WTC11 (cell line): ENCODE measurements at regions not wholly inside any gene's neighbourhood (a gene's known extent, or its start where the extent isn't known, plus 50 kb on each side); places are given as distances from the start of the nearest gene placed in this dataset.

Experiments
- ATAC-seq: fragments of 200-7000 bp; cut with Tn5 transposase; 2 replicates; pipeline ENCODE4 v1.10.0; 2021; ENCODE audit warnings: mild to moderate bottlenecking, moderate library complexity
- CTCF ChIA-PET: fragments of 300-600 bp; sonication (Branson Sonifier 250); formaldehyde crosslinking; loops from one replicate; lab custom pipeline; 2021; ENCODE audit warnings: antibody characterized with exemption; lab: Charles Lee
- POLR2A ChIA-PET: fragments of 350-600 bp; sonication (Branson Sonifier 250); formaldehyde crosslinking; loops from one replicate; lab custom pipeline; 2021; ENCODE audit warnings: antibody characterized with exemption; lab: Charles Lee
- DNase-seq: peaks from one replicate; pipeline ENCODE4 v3.0.0; 2021; ENCODE audit warnings: low spot score
- H3K27ac Mint-ChIP-seq: 2 replicates; pipeline ENCODE4 v1.8.0; 2021; ENCODE audit warnings: mixed read lengths
- H3K27me3 Mint-ChIP-seq: 2 replicates; pipeline ENCODE4 v1.8.0; 2021; ENCODE audit warnings: low read depth, mild to moderate bottlenecking, moderate library complexity, mixed read lengths
- H3K36me3 Mint-ChIP-seq: 2 replicates; pipeline ENCODE4 v1.8.0; 2021; ENCODE audit warnings: mixed read lengths
- H3K4me1 Mint-ChIP-seq: 2 replicates; pipeline ENCODE4 v1.8.0; 2022; ENCODE audit warnings: mixed read lengths
- H3K4me3 Mint-ChIP-seq: 2 replicates; pipeline ENCODE4 v1.8.0; 2021; ENCODE audit warnings: mild to moderate bottlenecking, moderate library complexity, mixed read lengths
- H3K9me3 Mint-ChIP-seq: 2 replicates; pipeline ENCODE4 v1.8.0; 2021; ENCODE audit warnings: mixed read lengths
- AFF4 ChIP-seq: sonication (generic); formaldehyde crosslinking; IDR thresholded peaks from 2 replicates; pipeline ENCODE4 v1.8.1; 2023; ENCODE audit warnings: mild to moderate bottlenecking, missing genetic modification reagents, borderline replicate concordance
- ATF6 ChIP-seq: sonication (generic); formaldehyde crosslinking; IDR thresholded peaks from 2 replicates; pipeline ENCODE4 v1.8.1; 2023; ENCODE audit warnings: mild to moderate bottlenecking, missing genetic modification reagents
- ETV6 ChIP-seq: sonication (generic); formaldehyde crosslinking; IDR thresholded peaks from 2 replicates; pipeline ENCODE4 v1.8.1; 2022; ENCODE audit warnings: mild to moderate bottlenecking, missing genetic modification reagents
- FOXJ3 ChIP-seq: sonication (generic); formaldehyde crosslinking; IDR thresholded peaks from 2 replicates; pipeline ENCODE4 v1.9.0; 2021; ENCODE audit warnings: missing genetic modification reagents, mild to moderate bottlenecking, borderline replicate concordance
- GRHL2 ChIP-seq: fragments of 250-450 bp; sonication (Bioruptor Pico); IDR thresholded peaks from 2 replicates; pipeline ENCODE4 v1.8.0; 2022; ENCODE audit warnings: mild to moderate bottlenecking, moderate library complexity; ENCODE audit not compliant: insufficient replicate concordance, severe bottlenecking
- IRF2 ChIP-seq: sonication (generic); formaldehyde crosslinking; IDR thresholded peaks from 2 replicates; pipeline ENCODE4 v1.8.0; 2022; ENCODE audit warnings: low read depth, missing genetic modification reagents, borderline replicate concordance
- KAT7 ChIP-seq: sonication (generic); formaldehyde crosslinking; IDR thresholded peaks from 2 replicates; pipeline ENCODE4 v1.8.1; 2023; ENCODE audit warnings: missing genetic modification reagents, mild to moderate bottlenecking, borderline replicate concordance
- NR2C2 ChIP-seq: sonication (generic); formaldehyde crosslinking; IDR thresholded peaks from 2 replicates; pipeline ENCODE4 v1.8.0; 2022; ENCODE audit warnings: mild to moderate bottlenecking, missing genetic modification reagents
- NR3C1 ChIP-seq: sonication (generic); formaldehyde crosslinking; conservative IDR thresholded peaks from 2 replicates; pipeline ENCODE4 v1.8.1; 2023; ENCODE audit warnings: low read depth, mild to moderate bottlenecking, missing genetic modification reagents
- PRDM15 ChIP-seq: sonication (generic); formaldehyde crosslinking; IDR thresholded peaks from 2 replicates; pipeline ENCODE4 v1.8.0; 2022; ENCODE audit warnings: missing genetic modification reagents
- PREB ChIP-seq: sonication (generic); formaldehyde crosslinking; IDR thresholded peaks from 2 replicates; pipeline ENCODE4 v1.8.1; 2022; ENCODE audit warnings: mild to moderate bottlenecking, missing genetic modification reagents, moderate library complexity, borderline replicate concordance
- PRRX2 ChIP-seq: fragments of 250-450 bp; sonication (Bioruptor Pico); IDR thresholded peaks from 2 replicates; pipeline ENCODE4 v1.8.0; 2021; ENCODE audit warnings: mild to moderate bottlenecking
- SP1 ChIP-seq: sonication (generic); formaldehyde crosslinking; conservative IDR thresholded peaks from 2 replicates; pipeline ENCODE4 v1.8.1; 2022; ENCODE audit warnings: missing genetic modification reagents
- TP53 ChIP-seq: sonication (generic); formaldehyde crosslinking; IDR thresholded peaks from 2 replicates; pipeline ENCODE4 v1.8.1; 2023; ENCODE audit warnings: mild to moderate bottlenecking, missing genetic modification reagents
- USF2 ChIP-seq: sonication (generic); formaldehyde crosslinking; IDR thresholded peaks from 2 replicates; pipeline ENCODE4 v1.8.1; 2023; ENCODE audit warnings: mild to moderate bottlenecking, missing genetic modification reagents, moderate library complexity
- ZBTB21 ChIP-seq: sonication (generic); formaldehyde crosslinking; IDR thresholded peaks from 2 replicates; pipeline ENCODE4 v1.8.1; 2023; ENCODE audit warnings: mild to moderate bottlenecking, missing genetic modification reagents, borderline replicate concordance
- ZNF138 ChIP-seq: sonication (generic); formaldehyde crosslinking; conservative IDR thresholded peaks from 2 replicates; pipeline ENCODE4 v1.8.1; 2022; ENCODE audit warnings: mild to moderate bottlenecking, moderate library complexity, missing genetic modification reagents
- ZNF232 ChIP-seq: sonication (generic); formaldehyde crosslinking; IDR thresholded peaks from 2 replicates; pipeline ENCODE4 v1.8.0; 2022; ENCODE audit warnings: mild to moderate bottlenecking, missing genetic modification reagents
- ZNF281 ChIP-seq: sonication (generic); formaldehyde crosslinking; IDR thresholded peaks from 2 replicates; pipeline ENCODE4 v1.8.0; 2023; ENCODE audit warnings: mild to moderate bottlenecking, missing genetic modification reagents
- ZNF396 ChIP-seq: fragments of 250-450 bp; sonication (Bioruptor Pico); IDR thresholded peaks from 2 replicates; pipeline ENCODE4 v1.8.0; 2021; ENCODE audit warnings: mild to moderate bottlenecking, moderate library complexity, borderline replicate concordance

- ATAC-seq (no peak), DNase-seq (no peak)
- ChIA-PET CTCF (no interaction called here), POLR2A (no interaction called here)
- no peaks in the 10 kb centered on the region for H3K27me3 Mint-ChIP-seq
- peaks cover 10% of the 10 kb centered on the region for H3K9me3 Mint-ChIP-seq
- TF ChIP-seq FOXJ3 = no peak
- TF ChIP-seq IRF2 (CRISPR knock-in tag) = no peak
- no peak for TF ChIP-seq SP1
- no peak for TF ChIP-seq NR2C2 (CRISPR knock-in tag)
- TF ChIP-seq PRDM15 (CRISPR knock-in tag) = no peak
- no peak for TF ChIP-seq ZNF232 (CRISPR knock-in tag)
- no peak for TF ChIP-seq ZNF396 (CRISPR knock-in tag)
- TF ChIP-seq TP53 (CRISPR knock-in tag) = no peak
- no peak for TF ChIP-seq ZNF138 (CRISPR knock-in tag)
- no peak for TF ChIP-seq ETV6 (CRISPR knock-in tag)
- TF ChIP-seq ZNF281 (CRISPR knock-in tag) = no peak
- TF ChIP-seq GRHL2 (CRISPR knock-in tag) = no peak
- no peak for TF ChIP-seq USF2
- no peak for TF ChIP-seq NR3C1 (CRISPR knock-in tag)
- TF ChIP-seq ZBTB21 (CRISPR knock-in tag) = no peak
- TF ChIP-seq ATF6 (CRISPR knock-in tag) = no peak
- no peak for TF ChIP-seq PRRX2 (CRISPR knock-in tag)
- no peak for TF ChIP-seq KAT7
- TF ChIP-seq AFF4 (CRISPR knock-in tag) = no peak
- TF ChIP-seq PREB (CRISPR knock-in tag) = no peak
- no peaks in the 10 kb centered on the region for H3K36me3 Mint-ChIP-seq
- no peak overlapping the region for H3K27ac Mint-ChIP-seq
- no peak overlapping the region for H3K4me3 Mint-ChIP-seq
- H3K4me1 Mint-ChIP-seq = no peaks in the 10 kb centered on the region
Measured at GRCh38 chr5:106135473-106135872, 1535.3 kb downstream of the EFNA5 start.
